ENCODE measurements at regions not wholly inside any gene's neighbourhood (a gene's known extent, or its start where the extent isn't known, plus 50 kb on each side); places are given as distances from the start of the nearest gene placed in this dataset.

- no peaks in the 10 kb centered on the region for H3K9me3 ChIP-seq (ENCODE audit: control insufficient read depth in 1 of 2, insufficient read depth in 1 of 2, low read depth in 1 of 2, low read length in 2 of 2)
- no peaks in the 10 kb centered on the region for H3K36me3 ChIP-seq (ENCODE audit: control insufficient read depth in 1 of 2, insufficient read depth in 2 of 2, low read length in 2 of 2)
- intact Hi-C loops (cut with micrococcal nuclease), result no loop called here
- H3K4me1 ChIP-seq (ENCODE audit: control insufficient read depth in 1 of 2, insufficient read depth in 2 of 2, low read length in 2 of 2), result no peaks in the 10 kb centered on the region
- no peak for DNase-seq (ENCODE audit: low read depth, low spot score)
- no peak overlapping the region for H3K4me3 ChIP-seq (replicated peaks in 1 of 2; ENCODE audit: low read depth in 1 of 2, low read length in 2 of 2)
- POLR2A ChIA-PET, result no interaction called here
- no peaks in the 10 kb centered on the region for H3K9me2 ChIP-seq (ENCODE audit: insufficient read depth)
- TF ChIP-seq ZNF274 (IDR thresholded peaks at IDR 0.05; ENCODE audit: low read depth, low read length), result no peak
- no peak for TF ChIP-seq FOSL1 (IDR thresholded peaks at IDR 0.05; ENCODE audit: low read depth)
- no peak for TF ChIP-seq ZBTB33 (IDR thresholded peaks at IDR 0.05; ENCODE audit: extremely low read depth, insufficient replicate concordance, low read length)
- TF ChIP-seq, protein P1, sequence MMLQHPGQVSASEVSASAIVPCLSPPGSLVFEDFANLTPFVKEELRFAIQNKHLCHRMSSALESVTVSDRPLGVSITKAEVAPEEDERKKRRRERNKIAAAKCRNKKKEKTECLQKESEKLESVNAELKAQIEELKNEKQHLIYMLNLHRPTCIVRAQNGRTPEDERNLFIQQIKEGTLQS (IDR thresholded peaks at IDR 0.05), result no peak
- TF ChIP-seq CTCF (IDR thresholded peaks at IDR 0.05 in 2 of 3, conservative IDR thresholded peaks at IDR 0.05 in 1 of 3; ENCODE audit: borderline replicate concordance in 1 of 3, insufficient read depth in 1 of 3, low read depth in 2 of 3, low read length in 2 of 3), result no peak
- TF ChIP-seq POLR2A (IDR thresholded peaks at IDR 0.05; ENCODE audit: borderline replicate concordance, extremely low read depth, insufficient read depth, insufficient read length), result no peak
- CTCF ChIA-PET, result no interaction called here
- no peaks in the 10 kb centered on the region for H4K20me1 ChIP-seq (ENCODE audit: insufficient read depth)
- H3K27ac ChIP-seq (ENCODE audit: low read depth, low read length), result no peak overlapping the region
- ATAC-seq, result no peak
- no peak overlapping the region for H2AFZ ChIP-seq (ENCODE audit: low read depth, low read length, poor library complexity, severe bottlenecking)
- RAD21 ChIA-PET (ENCODE audit: low non-redundant PET in 1 of 2, low total read pairs in 2 of 2, uncharacterized antibody in 2 of 2, unreplicated experiment in 2 of 2), result no interaction called here
- no peak overlapping the region for H3K4me2 ChIP-seq (ENCODE audit: low read length)
- 0 out of 2 replicates have a peak, but pooled peaks cover 5% of the 10 kb centered on the region for H3K27me3 ChIP-seq (ENCODE audit: insufficient read depth, low read length)
- no peaks in the 10 kb centered on the region for H3K79me2 ChIP-seq (ENCODE audit: insufficient read depth, low read length)
- H3K9ac ChIP-seq (ENCODE audit: low read length), result no peak overlapping the region
- no TSS peak for BruUV-seq (replicated peaks)
These were observed 200.9 kb upstream of the ARHGEF9 start for GRCh38 chrX:63985906-63986305.
